Suppressor macrophage treated with lipopolysaccharide for 1 hour (primary cell): ENCODE measurements at regions not wholly inside any gene's neighbourhood (a gene's known extent, or its start where the extent isn't known, plus 50 kb on each side); places are given as distances from the start of the nearest gene placed in this dataset.
"Not testable (repeated sequence)": the region's sequence is repeated elsewhere in the genome, so short reads cannot be mapped to it uniquely, and the experiment has no call there.

Experiments
- DNase-seq, 3 donors: peaks; one replicate each; pipeline ENCODE4 v3.0.0-alpha.2; 2020 to 2022

GRCh38 chr4:3365871-3366842, 73.3 kb downstream of the RGS12 start:
- no peak for DNase-seq

GRCh38 chr4:3366893-3367775, 74.3 kb downstream of the RGS12 start:
- DNase-seq: no peak

- no peak for DNase-seq
Observed at GRCh38 chr4:3367866-3368265, 73.9 kb upstream of the HGFAC start.

- DNase-seq: no peak
Observed at GRCh38 chr4:3368334-3368733, 73.4 kb upstream of the HGFAC start.

- no peak for DNase-seq
Observed at GRCh38 chr4:3368841-3369760, 72.7 kb upstream of the HGFAC start.

GRCh38 chr4:3369781-3370674, 71.7 kb upstream of the HGFAC start:
- DNase-seq: peak; percentile 83 to 88 (median 88)

GRCh38 chr4:3371033-3372001, 70.5 kb upstream of the HGFAC start:
- no peak for DNase-seq

- DNase-seq: no peak
Observed at GRCh38 chr4:3372264-3372932, 69.4 kb upstream of the HGFAC start.

GRCh38 chr4:3372933-3373465, 68.8 kb upstream of the HGFAC start:
- peak; percentile 93 to 94 (median 93) for DNase-seq

GRCh38 chr4:3373468-3373867, 68.3 kb upstream of the HGFAC start:
- no peak for DNase-seq

- no peak for DNase-seq
Observed at GRCh38 chr4:3374011-3374645, 67.6 kb upstream of the HGFAC start.

- no peak for DNase-seq
Observed at GRCh38 chr4:3374667-3375066, 67.1 kb upstream of the HGFAC start.

GRCh38 chr4:3375688-3376087, 66.1 kb upstream of the HGFAC start:
- no peak for DNase-seq

GRCh38 chr4:3376266-3376665, 65.5 kb upstream of the HGFAC start:
- DNase-seq: no peak

GRCh38 chr4:3377557-3377956, 64.2 kb upstream of the HGFAC start:
- no peak for DNase-seq

- not testable (repeated sequence) for DNase-seq
Observed at GRCh38 chr4:3380336-3380735, 61.4 kb upstream of the HGFAC start.

GRCh38 chr4:3381208-3381607, 60.6 kb upstream of the HGFAC start:
- not testable (repeated sequence) for DNase-seq

GRCh38 chr4:3382251-3382650, 59.5 kb upstream of the HGFAC start:
- no peak for DNase-seq

- DNase-seq: peak; percentile 52 to 66 (median 52)
Observed at GRCh38 chr4:3384391-3384770, 57.4 kb upstream of the HGFAC start.
